Gastroesophageal sphincter (tissue), 4 donors: ENCODE measurements at regions not wholly inside any gene's neighbourhood (a gene's known extent, or its start where the extent isn't known, plus 50 kb on each side); places are given as distances from the start of the nearest gene placed in this dataset.

Source experiments
- ATAC-seq: fragments of 150-250 bp; one replicate; pipeline ENCODE4 v1.9.1; 2016; ENCODE audit warnings: mild to moderate bottlenecking, moderate library complexity
- H3K27ac ChIP-seq, 4 donors: fragments of 200-600 bp; sonication (generic) in 3 of 4; 1 replicate in 3 of 4; 2 replicates in 1 of 4; pipeline ENCODE4 v1.5.1; 2016 to 2019
- H3K27me3 ChIP-seq: fragments of 200-600 bp; sonication (generic); one replicate; pipeline ENCODE4 v1.5.1; 2019
- H3K36me3 ChIP-seq, 2 donors: fragments of 200-600 bp; sonication (generic); one replicate each; pipeline ENCODE4 v1.5.1; 2019; ENCODE audit warnings: control low read depth in 1 of 2
- H3K4me1 ChIP-seq, 3 donors: fragments of 200-600 bp; sonication (generic); 1 replicate in 2 of 3; 2 replicates in 1 of 3; pipeline ENCODE4 v1.5.1; 2016 to 2019; ENCODE audit warnings: control low read depth in 2 of 3
- H3K4me3 ChIP-seq, 2 donors: fragments of 200-600 bp; sonication (generic); one replicate each; pipeline ENCODE4 v1.5.1; 2019; ENCODE audit warnings: mild to moderate bottlenecking in 1 of 2, moderate library complexity in 1 of 2
- H3K9me3 ChIP-seq, 3 donors: fragments of 200-600 bp; sonication (generic); one replicate each; pipeline ENCODE4 v1.5.1; 2017 to 2019; ENCODE audit warnings: control low read depth in 2 of 3
- CTCF ChIP-seq, 4 experiments: fragments of 200-600 bp in 2 of 4; fragments of 450-650 bp in 2 of 4; sonication (generic) in 1 of 4; IDR thresholded peaks; one replicate each; pipeline ENCODE4 v1.5.1; 2017 to 2019; ENCODE audit warnings: antibody characterized with exemption in 4 of 4, mild to moderate bottlenecking in 2 of 4, moderate library complexity in 2 of 4
- EP300 ChIP-seq: sonication (generic); formaldehyde crosslinking; IDR thresholded peaks from one replicate; pipeline ENCODE4 v1.6.1; 2017; ENCODE audit warnings: antibody characterized with exemption, mild to moderate bottlenecking
- POLR2A ChIP-seq, 2 donors: fragments of 450-650 bp; IDR thresholded peaks; one replicate each; pipeline ENCODE4 v1.6.1; 2017; ENCODE audit warnings: antibody characterized with exemption in 2 of 2, mild to moderate bottlenecking in 2 of 2, moderate library complexity in 1 of 2
- POLR2AphosphoS5 ChIP-seq: sonication (generic); formaldehyde crosslinking; IDR thresholded peaks from one replicate; pipeline ENCODE4 v1.6.1; 2017; ENCODE audit warnings: antibody characterized with exemption
- WGBS, 2 donors: methylation state at CpG; one replicate each; pipeline ENCODE4 v1.1.5; 2018; ENCODE audit warnings: low coverage in 1 of 2; 5-methylcytosine and 5-hydroxymethylcytosine counted together

GRCh38 chr5:30891660-30892059 lies 301.8 kb upstream of the CDH6 start:
- no peaks in the 10 kb centered on the region for H3K36me3 ChIP-seq
- H3K4me3 ChIP-seq = no peak overlapping the region
- no peaks in the 10 kb centered on the region for H3K9me3 ChIP-seq
- H3K4me1 ChIP-seq = no peaks in the 10 kb centered on the region
- ATAC-seq = no peak
- no peaks in the 10 kb centered on the region for H3K27me3 ChIP-seq
- no peak overlapping the region for H3K27ac ChIP-seq
- TF ChIP-seq CTCF (IDR thresholded peaks at IDR 0.05) = no peak
- no peak for TF ChIP-seq POLR2AphosphoS5
- TF ChIP-seq POLR2A (IDR thresholded peaks at IDR 0.05) = no peak
- no peak for TF ChIP-seq EP300

- H3K27me3 ChIP-seq = no peaks in the 10 kb centered on the region
- no peaks in the 10 kb centered on the region for H3K4me1 ChIP-seq
- no peak for ATAC-seq
- H3K4me3 ChIP-seq = no peak overlapping the region
- 45 to 86% methylated on average over 2 of the region's 2 CpGs for WGBS, 2 donors
- TF ChIP-seq POLR2AphosphoS5 = no peak
- TF ChIP-seq EP300 = no peak
- no peak for TF ChIP-seq POLR2A (IDR thresholded peaks at IDR 0.05)
- TF ChIP-seq CTCF (IDR thresholded peaks at IDR 0.05) = no peak
- H3K27ac ChIP-seq = no peak overlapping the region
- no peaks in the 10 kb centered on the region for H3K9me3 ChIP-seq
- H3K36me3 ChIP-seq = no peaks in the 10 kb centered on the region
Measured at GRCh38 chr5:30890377-30890776, 303.1 kb upstream of the CDH6 start.

GRCh38 chr5:30880514-30880913 lies 313.0 kb upstream of the CDH6 start:
- ATAC-seq = no peak
- Histone ChIP-seq H3K27ac (no peak overlapping the region), H3K36me3 (no peaks in the 10 kb centered on the region), H3K9me3 (no peaks in the 10 kb centered on the region), H3K4me1 (no peaks in the 10 kb centered on the region), H3K4me3 (no peak overlapping the region), H3K27me3 (no peaks in the 10 kb centered on the region)
- TF ChIP-seq EP300 (no peak), POLR2A (IDR thresholded peaks at IDR 0.05) (no peak), CTCF (IDR thresholded peaks at IDR 0.05) (no peak), POLR2AphosphoS5 (no peak)
- 86 to 89% methylated on average over 3 of the region's 3 CpGs for WGBS, 2 donors

- TF ChIP-seq EP300 (no peak), POLR2A (IDR thresholded peaks at IDR 0.05) (no peak), POLR2AphosphoS5 (no peak), CTCF (IDR thresholded peaks at IDR 0.05) (no peak)
- WGBS, 2 donors = 87 to 97% methylated on average over 2 of the region's 2 CpGs
- no peak overlapping the region for H3K27ac ChIP-seq
- no peaks in the 10 kb centered on the region for H3K27me3 ChIP-seq
- no peaks in the 10 kb centered on the region for H3K9me3 ChIP-seq
- no peak overlapping the region for H3K4me3 ChIP-seq
- no peaks in the 10 kb centered on the region for H3K4me1 ChIP-seq
- ATAC-seq = no peak
- no peaks in the 10 kb centered on the region for H3K36me3 ChIP-seq
Measured at GRCh38 chr5:30879887-30880286, 313.6 kb upstream of the CDH6 start.

GRCh38 chr5:30878746-30879145 lies 314.7 kb upstream of the CDH6 start:
- H3K4me1 ChIP-seq = no peaks in the 10 kb centered on the region
- H3K9me3 ChIP-seq = no peaks in the 10 kb centered on the region
- TF ChIP-seq POLR2AphosphoS5 = no peak
- TF ChIP-seq EP300 = no peak
- TF ChIP-seq CTCF (IDR thresholded peaks at IDR 0.05) = no peak
- no peak for TF ChIP-seq POLR2A (IDR thresholded peaks at IDR 0.05)
- no peak overlapping the region for H3K4me3 ChIP-seq
- no peaks in the 10 kb centered on the region for H3K36me3 ChIP-seq
- no peak overlapping the region for H3K27ac ChIP-seq
- no peak for ATAC-seq
- H3K27me3 ChIP-seq = no peaks in the 10 kb centered on the region
- WGBS, 2 donors = 71 to 82% methylated on average over 1 of the region's 1 CpG
